Activated CD4-positive, alpha-beta memory T cell treated with anti-CD3 and anti-CD28 coated beads for 36 hours (primary cell): ENCODE measurements at regions not wholly inside any gene's neighbourhood (a gene's known extent, or its start where the extent isn't known, plus 50 kb on each side); places are given as distances from the start of the nearest gene placed in this dataset.

Experiments
- CTCF ChIA-PET: fragments of 350-600 bp; sonication (Branson Sonifier 250); formaldehyde crosslinking; loops from one replicate; lab custom pipeline; 2021; ENCODE audit warnings: antibody characterized with exemption, inconsistent platforms; lab: Charles Lee
- POLR2A ChIA-PET: fragments of 350-600 bp; sonication (Branson Sonifier 250); formaldehyde crosslinking; loops from one replicate; lab custom pipeline; 2021; ENCODE audit warnings: antibody characterized with exemption; lab: Charles Lee
- DNase-seq: peaks from one replicate; pipeline ENCODE4 v3.0.0-alpha.2; 2020
- H3K27ac Mint-ChIP-seq: one replicate; pipeline ENCODE4 v1.8.0; 2021; ENCODE audit warnings: mixed read lengths
- H3K27me3 Mint-ChIP-seq: one replicate; pipeline ENCODE4 v1.8.0; 2021; ENCODE audit warnings: mixed read lengths
- H3K36me3 Mint-ChIP-seq: one replicate; pipeline ENCODE4 v1.8.0; 2021; ENCODE audit warnings: mixed read lengths
- H3K4me1 Mint-ChIP-seq: one replicate; pipeline ENCODE4 v1.8.0; 2021; ENCODE audit warnings: low read depth, mixed read lengths
- H3K4me3 Mint-ChIP-seq: one replicate; pipeline ENCODE4 v1.8.0; 2021; ENCODE audit warnings: mild to moderate bottlenecking, mixed read lengths
- H3K9me3 Mint-ChIP-seq: one replicate; pipeline ENCODE4 v1.8.0; 2021; ENCODE audit warnings: mixed read lengths
- intact Hi-C: fragments of 100-400 bp; cut with micrococcal nuclease; formaldehyde crosslinking; loops from one replicate; pipeline ENCODE4 v1.15.1; 2023

GRCh38 chr10:69747179-69747578 lies 54.5 kb upstream of the COL13A1 start:
- Mint-ChIP-seq H3K36me3 (no peaks in the 10 kb centered on the region), H3K27me3 (peaks cover 34% of the 10 kb centered on the region), H3K4me1 (no peaks in the 10 kb centered on the region), H3K4me3 (no peak overlapping the region), H3K9me3 (no peaks in the 10 kb centered on the region), H3K27ac (no peak overlapping the region)
- CTCF ChIA-PET, result no interaction called here
- POLR2A ChIA-PET, result no interaction called here
- DNase-seq, result no peak
- intact Hi-C loops, result no loop called here

GRCh38 chr10:69748621-69749020 lies 53.1 kb upstream of the COL13A1 start:
- Mint-ChIP-seq H3K27ac (no peak overlapping the region), H3K4me1 (no peaks in the 10 kb centered on the region), H3K36me3 (no peaks in the 10 kb centered on the region), H3K4me3 (no peak overlapping the region), H3K27me3 (peaks cover 28% of the 10 kb centered on the region), H3K9me3 (no peaks in the 10 kb centered on the region)
- ChIA-PET CTCF (no interaction called here), POLR2A (no interaction called here)
- intact Hi-C loops, result no loop called here
- no peak for DNase-seq

- Mint-ChIP-seq H3K4me1 (no peaks in the 10 kb centered on the region), H3K4me3 (no peak overlapping the region), H3K27me3 (peaks cover 27% of the 10 kb centered on the region), H3K9me3 (no peaks in the 10 kb centered on the region), H3K36me3 (no peaks in the 10 kb centered on the region), H3K27ac (no peak overlapping the region)
- intact Hi-C loops, result no loop called here
- ChIA-PET CTCF (no interaction called here), POLR2A (no interaction called here)
- DNase-seq, result no peak
These were observed 52.3 kb upstream of the COL13A1 start for GRCh38 chr10:69749178-69750010.

- H3K9me3 Mint-ChIP-seq, result no peaks in the 10 kb centered on the region
- no peaks in the 10 kb centered on the region for H3K4me1 Mint-ChIP-seq
- CTCF ChIA-PET, result no interaction called here
- no peak overlapping the region for H3K27ac Mint-ChIP-seq
- H3K36me3 Mint-ChIP-seq, result no peaks in the 10 kb centered on the region
- H3K4me3 Mint-ChIP-seq, result no peak overlapping the region
- intact Hi-C loops, result no loop called here
- H3K27me3 Mint-ChIP-seq, result peaks cover 22% of the 10 kb centered on the region
- no peak for DNase-seq
- POLR2A ChIA-PET, result no interaction called here
These were observed 51.7 kb upstream of the COL13A1 start for GRCh38 chr10:69750011-69750373.

DNA sequence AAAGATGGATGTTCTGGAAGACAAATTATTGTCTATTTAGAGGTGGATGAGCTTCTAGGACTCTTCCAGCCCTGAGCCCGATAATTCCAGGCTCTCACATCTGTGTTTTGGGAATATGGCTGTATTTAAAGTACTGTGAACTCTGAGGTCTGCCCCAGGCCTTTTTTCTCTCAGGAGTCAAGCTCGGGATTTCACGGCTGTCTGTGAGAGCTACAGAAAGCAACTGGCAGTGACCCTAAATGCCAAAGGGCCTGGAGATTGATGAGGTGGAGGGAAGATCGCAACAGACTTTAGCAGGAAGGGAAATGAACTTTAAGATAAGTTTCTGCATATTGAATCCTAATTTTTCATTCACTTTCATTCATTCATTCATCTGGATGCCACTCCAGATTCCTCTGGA lies 51.0 kb upstream of the COL13A1 start:
- Mint-ChIP-seq H3K27me3 (peaks cover 19% of the 10 kb centered on the region), H3K9me3 (no peaks in the 10 kb centered on the region), H3K27ac (no peak overlapping the region), H3K4me3 (no peak overlapping the region), H3K36me3 (no peaks in the 10 kb centered on the region), H3K4me1 (no peaks in the 10 kb centered on the region)
- intact Hi-C loops, result no loop called here
- CTCF ChIA-PET, result no interaction called here
- DNase-seq, result no peak
- POLR2A ChIA-PET, result no interaction called here

DNA sequence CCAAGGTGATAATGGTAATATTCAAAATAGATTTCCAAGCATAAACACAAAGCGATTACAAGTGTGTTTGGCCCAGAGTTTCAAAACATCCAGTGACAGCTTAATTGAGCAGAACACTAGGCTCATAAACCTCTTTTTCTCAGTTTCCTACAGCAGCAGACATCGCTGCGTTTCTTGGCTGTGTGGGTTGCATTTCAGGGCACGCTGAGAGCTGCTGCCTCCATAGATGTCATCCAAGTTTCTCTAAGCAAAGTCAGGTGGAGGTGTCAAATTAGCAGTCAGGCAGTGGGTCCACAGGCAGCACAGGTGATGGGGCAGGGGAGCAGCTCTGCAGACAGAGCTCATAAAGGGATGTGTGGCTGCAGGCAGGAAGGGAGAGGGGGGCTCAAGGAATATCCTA lies 50.5 kb upstream of the COL13A1 start:
- no peaks in the 10 kb centered on the region for H3K9me3 Mint-ChIP-seq
- no peaks in the 10 kb centered on the region for H3K4me1 Mint-ChIP-seq
- ChIA-PET POLR2A (no interaction called here), CTCF (no interaction called here)
- DNase-seq, result no peak
- no peak overlapping the region for H3K4me3 Mint-ChIP-seq
- peaks cover 17% of the 10 kb centered on the region for H3K27me3 Mint-ChIP-seq
- intact Hi-C loops, result no loop called here
- H3K27ac Mint-ChIP-seq, result no peak overlapping the region
- H3K36me3 Mint-ChIP-seq, result no peaks in the 10 kb centered on the region
